H1 (cell line): ENCODE measurements at regions not wholly inside any gene's neighbourhood (a gene's known extent, or its start where the extent isn't known, plus 50 kb on each side); places are given as distances from the start of the nearest gene placed in this dataset.

Experiments
- CTCF ChIA-PET: fragments of 300-600 bp; sonication (Branson Sonifier 250); formaldehyde crosslinking; loops from one replicate; lab custom pipeline; 2021; ENCODE audit not compliant: partially characterized antibody; lab: Charles Lee
- POLR2A ChIA-PET: fragments of 300-600 bp; sonication (Branson Sonifier 250); formaldehyde crosslinking; loops from one replicate; lab custom pipeline; 2021; ENCODE audit warnings: inconsistent platforms; ENCODE audit not compliant: partially characterized antibody; lab: Charles Lee
- DNase-seq, 2 experiments: peaks; one replicate each; pipeline versions ENCODE4 v3.0.0 to v3.0.0-alpha.2; 2010 to 2022; ENCODE audit warnings: low spot score in 2 of 2, low read depth in 1 of 2, mixed read lengths in 1 of 2
- FAIRE-seq: peaks from 2 replicates; lab custom pipeline; 2011; peaks lifted over from hg19 to GRCh38; lab: Jason Lieb, UNC
- H2AFZ ChIP-seq: 2 replicates; pipeline ENCODE4 v1.8.1; 2012; ENCODE audit warnings: low read length, inconsistent platforms
- H2AK5ac ChIP-seq: 2 replicates; pipeline ENCODE4 v1.6.1; 2013; ENCODE audit warnings: low read depth, low read length
- H2BK120ac ChIP-seq: replicated peaks from 2 replicates; pipeline ENCODE3; 2013; ENCODE audit warnings: low read depth, low read length, inconsistent platforms
- H2BK12ac ChIP-seq: 2 replicates; pipeline ENCODE4 v1.6.1; 2013; ENCODE audit warnings: low read depth, low read length
- H2BK15ac ChIP-seq: 2 replicates; pipeline ENCODE4 v1.6.1; 2013; ENCODE audit warnings: low read length
- H2BK20ac ChIP-seq: 2 replicates; pipeline ENCODE4 v1.6.1; 2013; ENCODE audit warnings: low read length
- H2BK5ac ChIP-seq: 2 replicates; pipeline ENCODE4 v1.6.1; 2013; ENCODE audit warnings: low read depth, low read length
- H3K14ac ChIP-seq: 2 replicates; pipeline ENCODE4 v1.6.1; 2013; ENCODE audit warnings: inconsistent platforms; ENCODE audit not compliant: insufficient read length
- H3K18ac ChIP-seq: 2 replicates; pipeline ENCODE4 v1.6.1; 2013; ENCODE audit warnings: low read length; ENCODE audit errors: extremely low read depth
- H3K23ac ChIP-seq: 2 replicates; pipeline ENCODE4 v1.6.1; 2013; ENCODE audit warnings: inconsistent platforms; ENCODE audit not compliant: insufficient read length
- H3K23me2 ChIP-seq: 2 replicates; pipeline ENCODE4 v1.6.1; 2013; ENCODE audit warnings: low read depth, low read length
- H3K27ac ChIP-seq: 2 replicates; pipeline ENCODE4 v1.6.1; 2011; ENCODE audit warnings: low read depth, low read length, inconsistent platforms
- H3K27me3 ChIP-seq, 4 experiments: replicated peaks in 1 of 4; 1 replicate in 1 of 4; 2 replicates in 3 of 4; pipeline versions ENCODE4 v1.6.1 to v1.8.1; 2011 to 2013; ENCODE audit warnings: low read length in 3 of 4, mild to moderate bottlenecking in 3 of 4, inconsistent platforms in 2 of 4, mixed read lengths in 2 of 4, moderate library complexity in 1 of 4; ENCODE audit not compliant: control insufficient read depth in 3 of 4, insufficient read depth in 3 of 4; ENCODE audit errors: extremely low read depth in 1 of 4
- H3K36me3 ChIP-seq, 4 experiments: 2 replicates each; pipeline versions ENCODE4 v1.6.1 to v1.8.1; 2011 to 2013; ENCODE audit warnings: mild to moderate bottlenecking in 4 of 4, low read length in 3 of 4, moderate library complexity in 2 of 4, control low read depth in 1 of 4, inconsistent platforms in 1 of 4; ENCODE audit not compliant: insufficient read depth in 4 of 4, control insufficient read depth in 2 of 4
- H3K4ac ChIP-seq: replicated peaks from 2 replicates; pipeline ENCODE3; 2013; ENCODE audit warnings: low read length, low read depth, mixed read lengths, inconsistent platforms; ENCODE audit not compliant: insufficient read length
- H3K4me1 ChIP-seq, 4 experiments: replicated peaks in 1 of 4; 1 replicate in 1 of 4; 2 replicates in 3 of 4; pipeline versions ENCODE4 v1.6.1 to v1.8.1; 2011 to 2013; ENCODE audit warnings: low read length in 3 of 4, inconsistent platforms in 2 of 4, mixed read lengths in 1 of 4; ENCODE audit not compliant: insufficient read depth in 4 of 4, control insufficient read depth in 3 of 4
- H3K4me2 ChIP-seq, 2 experiments: 2 replicates each; pipeline versions ENCODE4 v1.6.1 to v1.8.1; 2011 to 2013; ENCODE audit warnings: low read depth in 2 of 2, low read length in 2 of 2, control low read depth in 1 of 2, inconsistent platforms in 1 of 2, mild to moderate bottlenecking in 1 of 2; ENCODE audit not compliant: insufficient read depth in 1 of 2
- H3K4me3 ChIP-seq, 4 experiments: fragments of 200-600, 300-600 bp in 1 of 4; sonication (generic), shearing (Covaris generic), sonication (Bioruptor Twin) in 1 of 4; 2 replicates each; pipeline versions ENCODE4 v1.5.1 to v1.8.1; 2011 to 2016; ENCODE audit warnings: low read length in 4 of 4, low read depth in 3 of 4, control low read depth in 2 of 4, inconsistent platforms in 2 of 4, mild to moderate bottlenecking in 2 of 4, mixed read lengths in 1 of 4, moderate library complexity in 1 of 4; ENCODE audit not compliant: insufficient read depth in 2 of 4; ENCODE audit errors: extremely low read depth in 1 of 4
- H3K56ac ChIP-seq: replicated peaks from 2 replicates; pipeline ENCODE3; 2013; ENCODE audit warnings: low read depth, mild to moderate bottlenecking, mixed read lengths, low read length, inconsistent platforms; ENCODE audit not compliant: insufficient read length
- H3K79me1 ChIP-seq: 2 replicates; pipeline ENCODE4 v1.6.1; 2013; ENCODE audit warnings: low read depth, low read length, control low read depth
- H3K79me2 ChIP-seq, 2 experiments: 2 replicates each; pipeline versions ENCODE4 v1.6.1 to v1.8.1; 2012 to 2013; ENCODE audit warnings: low read length in 2 of 2, mild to moderate bottlenecking in 2 of 2, inconsistent platforms in 1 of 2; ENCODE audit not compliant: insufficient read depth in 2 of 2, control insufficient read depth in 1 of 2
- H3K9ac ChIP-seq, 4 experiments: replicated peaks in 1 of 4; 1 replicate in 1 of 4; 2 replicates in 3 of 4; pipeline versions ENCODE4 v1.6.1 to v1.8.1; 2011 to 2013; ENCODE audit warnings: low read depth in 3 of 4, low read length in 3 of 4, control low read depth in 2 of 4, mild to moderate bottlenecking in 2 of 4, moderate library complexity in 2 of 4, inconsistent platforms in 1 of 4; ENCODE audit errors: extremely low read depth in 1 of 4
- H3K9me3 ChIP-seq, 2 experiments: 2 replicates each; pipeline versions ENCODE4 v1.6.1 to v1.8.1; 2012 to 2013; ENCODE audit warnings: mild to moderate bottlenecking in 2 of 2, moderate library complexity in 2 of 2, control low read depth in 1 of 2, inconsistent platforms in 1 of 2, low read depth in 1 of 2, low read length in 1 of 2, mixed read lengths in 1 of 2; ENCODE audit not compliant: insufficient read depth in 2 of 2
- H4K20me1 ChIP-seq, 2 experiments: replicated peaks in 1 of 2; 2 replicates each; pipeline versions ENCODE3 to v1.8.1; 2011 to 2013; ENCODE audit warnings: inconsistent platforms in 2 of 2, low read length in 2 of 2, mild to moderate bottlenecking in 1 of 2; ENCODE audit not compliant: insufficient read depth in 2 of 2, control insufficient read depth in 1 of 2
- H4K5ac ChIP-seq: 2 replicates; pipeline ENCODE4 v1.6.1; 2013; ENCODE audit warnings: low read length, low read depth, mixed read lengths, inconsistent platforms; ENCODE audit not compliant: insufficient read length
- H4K8ac ChIP-seq: 2 replicates; pipeline ENCODE4 v1.8.0; 2013; ENCODE audit warnings: mild to moderate bottlenecking, moderate library complexity, low read length, inconsistent platforms; ENCODE audit not compliant: insufficient read depth; ENCODE audit errors: extremely low read depth
- H4K91ac ChIP-seq: replicated peaks from 2 replicates; pipeline ENCODE3; 2013; ENCODE audit warnings: low read length, mixed read lengths, inconsistent platforms; ENCODE audit not compliant: insufficient read length
- ASH2L ChIP-seq: fragments of 200-600, 300-600 bp; sonication (generic); IDR thresholded peaks from one replicate; pipeline ENCODE4 v1.7.1; 2017; ENCODE audit warnings: low read length
- BRCA1 ChIP-seq: IDR thresholded peaks from 2 replicates; pipeline ENCODE4 v1.6.1; 2012; ENCODE audit warnings: low read depth, low read length, improper control_type of control experiment
- CHD2 ChIP-seq: IDR thresholded peaks from 2 replicates; pipeline ENCODE4 v1.6.1; 2012; ENCODE audit warnings: low read length, improper control_type of control experiment
- GTF2F1 ChIP-seq: IDR thresholded peaks from 2 replicates; pipeline ENCODE4 v1.6.1; 2012; ENCODE audit warnings: low read depth, low read length, improper control_type of control experiment, borderline replicate concordance
- TAF1 ChIP-seq: IDR thresholded peaks from 2 replicates; pipeline ENCODE4 v1.6.1; 2011; ENCODE audit warnings: mild to moderate bottlenecking, low read depth, low read length
- WGBS, 2 experiments: shearing (Covaris generic) in 1 of 2; methylation state at CpG; one replicate each; pipeline versions ENCODE4 v1.1.6 to v1.1.7; 2013 to 2015; ENCODE audit warnings: low lambda C conversion rate in 2 of 2, mixed read lengths in 2 of 2, inconsistent platforms in 1 of 2, low coverage in 1 of 2, missing lambda C conversion rate in 1 of 2; ENCODE audit not compliant: insufficient replicate concordance in 2 of 2, insufficient coverage in 1 of 2, insufficient read length in 1 of 2; ENCODE audit errors: extremely low coverage in 1 of 2, missing lambda C conversion rate in 1 of 2; 5-methylcytosine and 5-hydroxymethylcytosine counted together
- TF ChIP-seq, protein P1 (sequence below): IDR thresholded peaks from 2 replicates; pipeline ENCODE4 v1.6.1; 2012; ENCODE audit warnings: inconsistent platforms
- TF ChIP-seq, protein P2 (sequence below): IDR thresholded peaks from 2 replicates; pipeline ENCODE4 v1.6.1; 2011; ENCODE audit warnings: low read depth, mild to moderate bottlenecking, low read length; ENCODE audit not compliant: insufficient read depth

DNA sequence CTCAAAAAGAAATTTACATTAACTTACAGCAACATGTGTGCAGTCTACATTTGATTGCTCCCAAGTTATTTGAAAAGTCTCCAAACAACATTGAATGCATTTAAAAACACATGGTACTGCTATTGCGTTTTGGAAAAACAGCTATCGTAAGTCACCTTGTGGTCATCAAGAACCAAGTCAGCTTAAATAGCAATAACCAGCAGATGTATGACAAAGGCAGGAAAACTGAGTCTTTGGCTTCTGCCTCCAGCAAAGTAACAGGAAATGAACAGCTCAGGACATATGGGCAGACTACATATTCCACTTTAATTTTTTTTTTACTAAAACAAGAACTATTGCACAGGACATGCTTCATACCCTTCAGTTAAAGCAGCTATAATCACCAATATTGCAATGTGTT is 580.6 kb upstream of the SPRY2 start:
- no peaks in the 10 kb centered on the region for H3K4me1 ChIP-seq

More for the DNA sequence above, 580.6 kb upstream of the SPRY2 start:
- no peak overlapping the region for H4K5ac ChIP-seq
- no peaks in the 10 kb centered on the region for H3K27me3 ChIP-seq
- no peaks in the 10 kb centered on the region for H3K23me2 ChIP-seq
- no peak overlapping the region for H2BK12ac ChIP-seq
- H3K14ac ChIP-seq, result no peak overlapping the region
- no peak overlapping the region for H2AFZ ChIP-seq
- DNase-seq (no peak), FAIRE-seq (no peak)
- H3K4ac ChIP-seq, result no peak overlapping the region
- H4K20me1 ChIP-seq, result no peaks in the 10 kb centered on the region
- H2AK5ac ChIP-seq, result no peak overlapping the region
- H3K9me3 ChIP-seq, result no peaks in the 10 kb centered on the region
- H2BK120ac ChIP-seq, result no peak overlapping the region
- no peak overlapping the region for H3K4me2 ChIP-seq
- H4K91ac ChIP-seq, result no peak overlapping the region
- POLR2A ChIA-PET, result no interaction called here
- no peak overlapping the region for H2BK15ac ChIP-seq
- H3K4me3 ChIP-seq, result no peak overlapping the region
- H3K79me2 ChIP-seq, result no peaks in the 10 kb centered on the region
- no peak overlapping the region for H3K9ac ChIP-seq
- no peak overlapping the region for H2BK20ac ChIP-seq
- CTCF ChIA-PET, result interaction anchor here (1.0 to 2.2 kb wide), 2 partner anchors 20 to 66 kb away, joined by 4 to 5 read pairs; no protein-coding TSS in a partner anchor
- no peak overlapping the region for H3K18ac ChIP-seq
- no peak overlapping the region for H4K8ac ChIP-seq
- no peak overlapping the region for H3K27ac ChIP-seq
- TF ChIP-seq, protein P1, sequence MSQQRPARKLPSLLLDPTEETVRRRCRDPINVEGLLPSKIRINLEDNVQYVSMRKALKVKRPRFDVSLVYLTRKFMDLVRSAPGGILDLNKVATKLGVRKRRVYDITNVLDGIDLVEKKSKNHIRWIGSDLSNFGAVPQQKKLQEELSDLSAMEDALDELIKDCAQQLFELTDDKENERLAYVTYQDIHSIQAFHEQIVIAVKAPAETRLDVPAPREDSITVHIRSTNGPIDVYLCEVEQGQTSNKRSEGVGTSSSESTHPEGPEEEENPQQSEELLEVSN, result no peak
- TF ChIP-seq TAF1 (no peak), GTF2F1 (no peak), ASH2L (no peak), CHD2 (no peak), BRCA1 (no peak)
- TF ChIP-seq, protein P2, sequence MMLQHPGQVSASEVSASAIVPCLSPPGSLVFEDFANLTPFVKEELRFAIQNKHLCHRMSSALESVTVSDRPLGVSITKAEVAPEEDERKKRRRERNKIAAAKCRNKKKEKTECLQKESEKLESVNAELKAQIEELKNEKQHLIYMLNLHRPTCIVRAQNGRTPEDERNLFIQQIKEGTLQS, result no peak
- TF ChIP-seq, all 59 proteins: peak for 0
- Histone ChIP-seq H3K56ac (no peak overlapping the region), H2BK5ac (no peak overlapping the region), H3K23ac (no peak overlapping the region), H3K36me3 (no peaks in the 10 kb centered on the region), H3K79me1 (no peaks in the 10 kb centered on the region)
- WGBS, 2 experiments, result 95% methylated on average over 2 of the region's 2 CpGs; no CpG with 5 or more reads in 1 of the 2 experiments
